HEK293 (cell line): ENCODE measurements at regions not wholly inside any gene's neighbourhood (a gene's known extent, or its start where the extent isn't known, plus 50 kb on each side); places are given as distances from the start of the nearest gene placed in this dataset.

Source experiments
- CTCF ChIA-PET: fragments of 350-600 bp; formaldehyde crosslinking; extraction: SDS; loops from one replicate; lab custom pipeline; 2021; ENCODE audit warnings: antibody characterized with exemption; lab: Yijun Ruan, JAX
- POLR2A ChIA-PET: fragments of 300-600 bp; formaldehyde crosslinking; extraction: SDS; loops from one replicate; lab custom pipeline; 2020; ENCODE audit warnings: antibody characterized with exemption, inconsistent platforms; lab: Yijun Ruan, JAX
- H3K27ac ChIP-seq: fragments of 200-500 bp; sonication (Bioruptor generic); 2 replicates; pipeline ENCODE4 v1.5.1; 2014; ENCODE audit warnings: low read depth, low read length, control low read depth, inconsistent platforms; ENCODE audit errors: extremely low read depth
- H3K36me3 ChIP-seq, 2 experiments: fragments of 200-500 bp in 1 of 2; sonication (Bioruptor generic) in 1 of 2; 1 replicate in 1 of 2; 2 replicates in 1 of 2; pipeline ENCODE4 v1.5.1; 2014 to 2017; ENCODE audit warnings: inconsistent platforms in 2 of 2, low read length in 2 of 2; ENCODE audit not compliant: control insufficient read depth in 2 of 2, insufficient read depth in 1 of 2
- H3K4me1 ChIP-seq: fragments of 200-500 bp; sonication (Bioruptor generic); 2 replicates; pipeline ENCODE4 v1.5.1; 2014; ENCODE audit warnings: mild to moderate bottlenecking, low read length, inconsistent platforms; ENCODE audit not compliant: control insufficient read depth, insufficient read depth
- H3K4me3 ChIP-seq: 2 replicates; pipeline ENCODE4 v1.5.1; 2011; ENCODE audit warnings: low read depth, mild to moderate bottlenecking, control low read depth, low read length, moderate library complexity
- H3K9me3 ChIP-seq: fragments of 200-500 bp; sonication (Bioruptor generic); 2 replicates; pipeline ENCODE4 v1.5.1; 2014; ENCODE audit warnings: low read depth, low read length, inconsistent platforms; ENCODE audit not compliant: control insufficient read depth, insufficient read depth
- GLIS1 ChIP-seq: fragments of 450-650 bp; formaldehyde crosslinking; IDR thresholded peaks from 2 replicates; pipeline ENCODE4 v1.5.1; 2016; ENCODE audit warnings: missing biosample characterization, missing genetic modification characterization
- KLF1 ChIP-seq: fragments of 450-650 bp; formaldehyde crosslinking; IDR thresholded peaks from 2 replicates; pipeline ENCODE4 v1.5.1; 2016; ENCODE audit warnings: missing biosample characterization, missing genetic modification characterization
- KLF8 ChIP-seq: fragments of 450-650 bp; formaldehyde crosslinking; IDR thresholded peaks from 2 replicates; pipeline ENCODE4 v1.5.1; 2016; ENCODE audit warnings: missing biosample characterization, missing genetic modification characterization
- PRDM1 ChIP-seq: fragments of 450-650 bp; formaldehyde crosslinking; IDR thresholded peaks from 2 replicates; pipeline ENCODE4; 2016; ENCODE audit warnings: missing biosample characterization, missing genetic modification characterization
- SCRT1 ChIP-seq: fragments of 450-650 bp; formaldehyde crosslinking; IDR thresholded peaks from 2 replicates; pipeline ENCODE4 v1.5.1; 2016; ENCODE audit warnings: missing biosample characterization, missing genetic modification characterization, borderline replicate concordance
- ZFP69B ChIP-seq: fragments of 450-650 bp; formaldehyde crosslinking; IDR thresholded peaks from 2 replicates; pipeline ENCODE4 v1.5.1; 2016; ENCODE audit warnings: missing biosample characterization, missing genetic modification characterization
- ZIC2 ChIP-seq: fragments of 450-650 bp; formaldehyde crosslinking; IDR thresholded peaks from 2 replicates; pipeline ENCODE4 v1.5.1; 2016; ENCODE audit warnings: missing biosample characterization, missing genetic modification characterization
- ZNF112 ChIP-seq: fragments of 450-650 bp; formaldehyde crosslinking; IDR thresholded peaks from 2 replicates; pipeline ENCODE4 v1.5.0; 2017; ENCODE audit warnings: missing biosample characterization, missing genetic modification characterization
- ZNF138 ChIP-seq: fragments of 450-650 bp; formaldehyde crosslinking; IDR thresholded peaks from 2 replicates; pipeline ENCODE4 v1.5.1; 2016; ENCODE audit warnings: missing biosample characterization, missing genetic modification characterization, borderline replicate concordance
- ZNF2 ChIP-seq: fragments of 450-650 bp; formaldehyde crosslinking; IDR thresholded peaks from 2 replicates; pipeline ENCODE4 v1.5.1; 2016; ENCODE audit warnings: missing biosample characterization, missing genetic modification characterization
- ZNF214 ChIP-seq: fragments of 450-650 bp; formaldehyde crosslinking; IDR thresholded peaks from 2 replicates; pipeline ENCODE4 v1.5.1; 2017; ENCODE audit warnings: missing biosample characterization, mild to moderate bottlenecking, missing genetic modification characterization, borderline replicate concordance
- ZNF391 ChIP-seq: fragments of 450-650 bp; formaldehyde crosslinking; IDR thresholded peaks from 2 replicates; pipeline ENCODE4 v1.5.1; 2016; ENCODE audit warnings: low read depth, missing biosample characterization, missing genetic modification characterization, borderline replicate concordance
- ZNF449 ChIP-seq: fragments of 450-650 bp; formaldehyde crosslinking; IDR thresholded peaks from 2 replicates; pipeline ENCODE4 v1.5.1; 2017; ENCODE audit warnings: missing biosample characterization, mild to moderate bottlenecking, missing genetic modification characterization, moderate library complexity
- ZNF571 ChIP-seq: fragments of 450-650 bp; formaldehyde crosslinking; IDR thresholded peaks from 2 replicates; pipeline ENCODE4 v1.5.0; 2017; ENCODE audit warnings: missing biosample characterization, missing genetic modification characterization
- ZNF600 ChIP-seq: fragments of 450-650 bp; formaldehyde crosslinking; IDR thresholded peaks from 2 replicates; pipeline ENCODE4 v1.5.1; 2016; ENCODE audit warnings: missing biosample characterization, missing genetic modification characterization
- ZNF704 ChIP-seq: fragments of 450-650 bp; formaldehyde crosslinking; IDR thresholded peaks from 2 replicates; pipeline ENCODE4 v1.5.1; 2016; ENCODE audit warnings: missing biosample characterization, missing genetic modification characterization
- ZNF707 ChIP-seq: fragments of 450-650 bp; formaldehyde crosslinking; IDR thresholded peaks from 2 replicates; pipeline ENCODE4 v1.5.1; 2016; ENCODE audit warnings: missing biosample characterization, missing genetic modification characterization
- ZNF768 ChIP-seq: fragments of 450-650 bp; formaldehyde crosslinking; IDR thresholded peaks from 2 replicates; pipeline ENCODE4 v1.5.1; 2018; ENCODE audit warnings: missing biosample characterization, mild to moderate bottlenecking, missing genetic modification characterization
- ZXDB ChIP-seq: fragments of 450-650 bp; formaldehyde crosslinking; IDR thresholded peaks from 2 replicates; pipeline ENCODE4 v1.5.1; 2016; ENCODE audit warnings: missing biosample characterization, missing genetic modification characterization
- TF ChIP-seq, protein P1 (sequence below): fragments of 450-650 bp; formaldehyde crosslinking; IDR thresholded peaks from 2 replicates; pipeline ENCODE4 v1.5.1; 2016; ENCODE audit warnings: missing biosample characterization, missing genetic modification characterization
- TF ChIP-seq, protein P2 (sequence below): fragments of 450-650 bp; formaldehyde crosslinking; IDR thresholded peaks from 2 replicates; pipeline ENCODE4 v1.5.1; 2016; ENCODE audit warnings: missing biosample characterization, missing genetic modification characterization

GRCh38 chr12:82530394-82530793, 156.3 kb upstream of the TMTC2 start:
- TF ChIP-seq KLF1 (tag by site-specific recombination) (no peak), KLF8 (tag by site-specific recombination) (no peak), ZXDB (tag by site-specific recombination) (no peak), ZNF138 (tag by site-specific recombination) (no peak), ZNF449 (no peak), ZFP69B (tag by site-specific recombination) (no peak), PRDM1 (tag by site-specific recombination) (no peak), ZNF214 (tag by site-specific recombination) (no peak), GLIS1 (no peak), ZIC2 (tag by site-specific recombination) (no peak), ZNF2 (tag by site-specific recombination) (no peak)
- TF ChIP-seq, protein P1, sequence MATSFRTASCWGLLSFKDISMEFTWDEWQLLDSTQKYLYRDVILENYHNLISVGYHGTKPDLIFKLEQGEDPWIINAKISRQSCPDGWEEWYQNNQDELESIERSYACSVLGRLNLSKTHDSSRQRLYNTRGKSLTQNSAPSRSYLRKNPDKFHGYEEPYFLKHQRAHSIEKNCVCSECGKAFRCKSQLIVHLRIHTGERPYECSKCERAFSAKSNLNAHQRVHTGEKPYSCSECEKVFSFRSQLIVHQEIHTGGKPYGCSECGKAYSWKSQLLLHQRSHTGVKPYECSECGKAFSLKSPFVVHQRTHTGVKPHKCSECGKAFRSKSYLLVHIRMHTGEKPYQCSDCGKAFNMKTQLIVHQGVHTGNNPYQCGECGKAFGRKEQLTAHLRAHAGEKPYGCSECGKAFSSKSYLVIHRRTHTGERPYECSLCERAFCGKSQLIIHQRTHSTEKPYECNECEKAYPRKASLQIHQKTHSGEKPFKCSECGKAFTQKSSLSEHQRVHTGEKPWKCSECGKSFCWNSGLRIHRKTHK (tag by site-specific recombination): no peak
- TF ChIP-seq, protein P2, sequence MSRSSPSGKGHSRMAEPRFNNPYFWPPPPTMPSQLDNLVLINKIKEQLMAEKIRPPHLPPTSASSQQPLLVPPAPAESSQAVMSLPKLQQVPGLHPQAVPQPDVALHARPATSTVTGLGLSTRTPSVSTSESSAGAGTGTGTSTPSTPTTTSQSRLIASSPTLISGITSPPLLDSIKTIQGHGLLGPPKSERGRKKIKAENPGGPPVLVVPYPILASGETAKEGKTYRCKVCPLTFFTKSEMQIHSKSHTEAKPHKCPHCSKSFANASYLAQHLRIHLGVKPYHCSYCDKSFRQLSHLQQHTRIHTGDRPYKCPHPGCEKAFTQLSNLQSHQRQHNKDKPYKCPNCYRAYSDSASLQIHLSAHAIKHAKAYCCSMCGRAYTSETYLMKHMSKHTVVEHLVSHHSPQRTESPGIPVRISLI (tag by site-specific recombination): no peak
- H3K36me3 ChIP-seq: no peaks in the 10 kb centered on the region
- no peak overlapping the region for H3K27ac ChIP-seq
- POLR2A ChIA-PET: no interaction called here
- H3K4me3 ChIP-seq: no peak overlapping the region
- CTCF ChIA-PET: interaction anchor here (0.6 kb wide), 2 partner anchors 33 to 759 kb away, joined by 3 read pairs; no protein-coding TSS in a partner anchor
- H3K4me1 ChIP-seq: no peaks in the 10 kb centered on the region
- H3K9me3 ChIP-seq: no peaks in the 10 kb centered on the region

GRCh38 chr12:82533341-82533740, 153.4 kb upstream of the TMTC2 start:
- ChIA-PET CTCF (no interaction called here), POLR2A (no interaction called here)
- Histone ChIP-seq H3K4me1 (no peaks in the 10 kb centered on the region), H3K27ac (no peak overlapping the region), H3K36me3 (no peaks in the 10 kb centered on the region), H3K9me3 (no peaks in the 10 kb centered on the region), H3K4me3 (no peak overlapping the region)
- TF ChIP-seq ZNF768 (tag by site-specific recombination): no peak
- TF ChIP-seq ZNF214 (tag by site-specific recombination): no peak
- no peak for TF ChIP-seq SCRT1
- no peak for TF ChIP-seq ZNF112 (tag by site-specific recombination)
- TF ChIP-seq ZNF571 (tag by site-specific recombination): no peak
- no peak for TF ChIP-seq ZNF391 (tag by site-specific recombination)
- TF ChIP-seq ZNF707 (tag by site-specific recombination): no peak
- TF ChIP-seq ZNF600 (tag by site-specific recombination): no peak
- no peak for TF ChIP-seq ZNF704 (tag by site-specific recombination)
